Small intestine (tissue), 7 donors: ENCODE measurements at regions not wholly inside any gene's neighbourhood (a gene's known extent, or its start where the extent isn't known, plus 50 kb on each side); places are given as distances from the start of the nearest gene placed in this dataset.

Experiments
- DNase-seq, 2 donors: peaks; one replicate each; pipeline versions ENCODE4 v3.0.0 to v3.0.0-alpha.2; 2013
- FAIRE-seq: peaks from 2 replicates; lab custom pipeline; 2012; peaks lifted over from hg19 to GRCh38; lab: Jason Lieb, UNC
- H3K27ac ChIP-seq, 3 donors: one replicate each; pipeline ENCODE4 v1.5.1; 2013; ENCODE audit warnings: low read length in 2 of 3, mild to moderate bottlenecking in 2 of 3, control low read depth in 1 of 3, inconsistent platforms in 1 of 3, low read depth in 1 of 3, moderate library complexity in 1 of 3
- H3K27me3 ChIP-seq, 3 donors: one replicate each; pipeline ENCODE4 v1.6.1; 2013; ENCODE audit warnings: low read length in 3 of 3, inconsistent platforms in 1 of 3; ENCODE audit not compliant: control insufficient read depth in 3 of 3, insufficient read depth in 3 of 3
- H3K36me3 ChIP-seq, 3 donors: one replicate each; pipeline ENCODE4 v1.6.1; 2013; ENCODE audit warnings: low read length in 3 of 3, inconsistent platforms in 1 of 3, low read depth in 1 of 3, mild to moderate bottlenecking in 1 of 3, moderate library complexity in 1 of 3; ENCODE audit not compliant: control insufficient read depth in 3 of 3, insufficient read depth in 2 of 3
- H3K4me1 ChIP-seq, 3 donors: one replicate each; pipeline ENCODE4 v1.6.1; 2013; ENCODE audit warnings: low read length in 2 of 3, inconsistent platforms in 1 of 3, low read depth in 1 of 3, mild to moderate bottlenecking in 1 of 3, moderate library complexity in 1 of 3; ENCODE audit not compliant: control insufficient read depth in 3 of 3, insufficient read depth in 2 of 3
- H3K4me3 ChIP-seq, 3 donors: one replicate each; pipeline ENCODE4 v1.5.1; 2013; ENCODE audit warnings: low read length in 3 of 3, control low read depth in 1 of 3, inconsistent platforms in 1 of 3, low read depth in 1 of 3, mild to moderate bottlenecking in 1 of 3, moderate library complexity in 1 of 3
- H3K9me3 ChIP-seq, 2 donors: one replicate each; pipeline ENCODE4 v1.6.1; 2013; ENCODE audit warnings: low read depth in 1 of 2, low read length in 1 of 2; ENCODE audit not compliant: control insufficient read depth in 2 of 2, insufficient read depth in 1 of 2
- WGBS, 3 donors: extraction: QIAGEN DNeasy Blood & Tissue Kit; methylation state at CpG; one replicate each; pipeline ENCODE4 v1.1.7; 2013; 5-methylcytosine and 5-hydroxymethylcytosine counted together
- donor health status: healthy with polysubstance abuse.
- donor health status: control.
- donor health status: control.
- donor health status: Bipolar disorder and iron deficiency.
- donor health status: healthy.

DNA sequence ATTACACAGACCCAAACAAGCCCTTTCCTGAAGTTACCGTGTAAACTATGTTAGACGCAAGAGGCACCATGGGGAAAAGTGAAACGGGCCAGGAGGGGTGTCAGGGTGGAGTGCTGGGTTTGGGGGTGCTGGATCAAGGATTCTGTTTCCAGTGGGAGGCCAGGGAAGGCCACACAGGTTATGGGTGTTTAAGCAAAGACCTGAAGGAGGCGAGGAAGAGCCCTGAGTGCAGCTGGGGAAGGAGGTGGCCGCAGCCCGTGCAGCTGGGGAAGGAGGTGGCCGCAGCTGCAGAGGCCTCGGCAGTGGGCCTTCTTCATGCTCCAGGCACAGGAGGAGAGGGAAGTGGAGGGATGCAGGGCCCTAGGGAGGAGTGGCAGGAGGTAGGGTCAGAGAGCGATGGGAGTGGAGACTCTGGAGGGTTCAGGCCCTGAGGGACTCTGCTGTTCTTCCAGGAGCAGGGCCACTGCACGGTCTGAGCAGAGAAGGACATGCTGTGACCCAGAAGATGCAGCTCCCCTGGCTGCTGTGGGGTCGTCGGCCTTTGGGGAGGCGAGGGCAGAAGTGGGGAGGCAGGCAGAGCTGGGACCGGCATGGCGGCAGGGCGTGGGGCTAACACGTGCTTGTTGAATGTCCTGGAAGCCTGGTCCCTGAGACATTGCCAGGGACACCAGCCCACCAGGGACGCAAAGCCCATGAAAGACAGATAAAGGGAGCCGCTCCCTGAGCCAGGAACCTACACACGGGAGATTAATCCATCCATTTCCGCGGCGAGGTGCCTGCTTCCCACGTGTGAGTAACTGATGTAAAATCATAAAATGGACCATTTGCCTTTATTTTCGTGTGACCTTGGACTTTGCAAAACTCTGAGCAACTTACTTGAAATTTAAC is 1049.1 kb downstream of the BRD1 start:
- no peaks in the 10 kb centered on the region for H3K27me3 ChIP-seq
- no peak overlapping the region for H3K27ac ChIP-seq
- FAIRE-seq (no peak), DNase-seq (no peak)
- peaks cover 0 to 3% (median 0%) of the 10 kb centered on the region in 3 donors for H3K4me1 ChIP-seq
- H3K36me3 ChIP-seq = no peaks in the 10 kb centered on the region
- H3K4me3 ChIP-seq = no peak overlapping the region
- H3K9me3 ChIP-seq = peaks cover 2% of the 10 kb centered on the region in 2 donors
- 79 to 89% (median 84%) methylated on average over 25 of the region's 25 CpGs for WGBS, 3 donors

DNA sequence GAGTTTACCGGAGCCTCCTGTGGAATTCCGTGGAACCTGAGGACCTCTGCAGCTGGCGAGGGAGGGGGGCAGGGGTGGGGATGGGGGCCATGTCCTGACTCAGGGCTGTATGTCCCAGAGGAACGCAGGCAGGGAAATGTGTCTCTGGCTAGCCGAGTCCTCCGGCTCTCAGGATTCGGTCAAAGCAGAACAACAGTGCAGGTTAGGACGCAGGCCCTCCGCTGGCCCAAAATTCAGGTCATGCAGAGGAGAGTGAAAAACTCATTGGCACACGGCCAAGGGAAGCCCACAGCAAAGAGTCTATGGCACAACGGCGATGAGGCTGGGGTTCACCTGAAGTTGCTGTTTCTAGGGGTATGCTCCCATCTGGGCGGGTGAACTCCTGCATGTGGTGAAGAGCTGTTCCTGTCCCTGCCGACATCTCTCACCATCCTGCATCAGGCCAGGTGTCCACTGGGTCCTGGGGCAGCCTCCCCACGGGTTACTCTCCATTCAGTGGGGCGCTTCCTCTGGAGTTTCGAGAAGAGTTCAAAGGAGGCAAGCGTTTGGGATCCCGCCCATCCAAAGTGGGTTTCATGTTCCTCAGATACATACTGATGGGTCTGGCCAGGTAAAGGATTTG is 1055.3 kb downstream of the BRD1 start:
- H3K36me3 ChIP-seq = no peaks in the 10 kb centered on the region
- 78 to 82% (median 80%) methylated on average over 19 of the region's 19 CpGs for WGBS, 3 donors
- no peak overlapping the region for H3K27ac ChIP-seq
- no peak overlapping the region for H3K4me3 ChIP-seq
- no peaks in the 10 kb centered on the region for H3K27me3 ChIP-seq
- DNase-seq (no peak), FAIRE-seq (no peak)
- H3K4me1 ChIP-seq = no peaks in the 10 kb centered on the region
- peaks cover 2 to 4% of the 10 kb centered on the region in 2 donors for H3K9me3 ChIP-seq

DNA sequence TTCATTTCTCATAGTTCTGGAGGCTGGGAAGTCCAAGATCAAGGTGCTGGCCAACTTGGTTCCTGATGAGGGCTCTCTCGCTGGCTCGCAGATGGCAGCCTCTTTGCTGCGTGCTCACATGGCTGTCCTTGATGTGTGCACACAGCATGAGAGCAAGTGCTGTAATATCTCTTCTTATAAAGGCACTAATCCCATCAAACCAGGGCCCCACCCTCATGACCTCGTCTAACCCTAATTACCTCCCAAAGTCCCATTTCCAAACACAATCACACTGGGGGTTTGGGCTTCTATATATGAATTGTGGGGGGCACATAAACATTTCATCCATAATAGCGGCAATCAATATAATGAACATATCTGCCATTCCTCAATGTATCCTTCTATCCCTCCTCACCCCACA is 1062.1 kb downstream of the BRD1 start:
- 89 to 92% (median 91%) methylated on average over 5 of the region's 5 CpGs for WGBS, 3 donors
- DNase-seq (no peak), FAIRE-seq (no peak)
- no peak overlapping the region for H3K27ac ChIP-seq
- no peaks in the 10 kb centered on the region for H3K36me3 ChIP-seq
- no peak overlapping the region for H3K4me3 ChIP-seq
- no peaks in the 10 kb centered on the region for H3K27me3 ChIP-seq
- no peaks in the 10 kb centered on the region for H3K4me1 ChIP-seq
- peaks cover 0 to 4% of the 10 kb centered on the region in 2 donors for H3K9me3 ChIP-seq

DNA sequence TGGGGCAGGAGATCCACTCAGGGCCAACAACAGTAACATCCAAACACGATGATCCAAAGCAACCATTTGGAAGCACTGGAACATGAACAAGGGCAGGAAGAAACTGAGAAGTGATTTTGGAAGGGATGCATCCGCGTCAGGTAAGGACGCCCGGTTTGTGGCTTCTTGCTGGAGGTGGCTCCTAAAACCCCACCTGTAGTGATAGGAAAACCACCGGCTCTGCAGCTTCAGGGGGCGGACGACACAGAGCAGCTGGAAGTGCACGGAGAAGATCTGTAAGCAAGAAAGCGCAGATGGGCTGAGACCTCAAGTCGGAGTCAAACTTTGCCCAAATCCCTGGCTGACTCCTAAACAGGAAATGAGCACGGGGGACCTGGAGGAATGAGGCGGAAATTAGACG is 1066.1 kb downstream of the BRD1 start:
- no peak for DNase-seq
- H3K36me3 ChIP-seq = no peaks in the 10 kb centered on the region
- no peak overlapping the region for H3K27ac ChIP-seq
- no peak overlapping the region for H3K4me3 ChIP-seq
- FAIRE-seq = no peak
- H3K27me3 ChIP-seq = no peaks in the 10 kb centered on the region
- WGBS, 3 donors = 85 to 91% (median 87%) methylated on average over 14 of the region's 14 CpGs
- no peaks in the 10 kb centered on the region for H3K9me3 ChIP-seq
- no peaks in the 10 kb centered on the region for H3K4me1 ChIP-seq

DNA sequence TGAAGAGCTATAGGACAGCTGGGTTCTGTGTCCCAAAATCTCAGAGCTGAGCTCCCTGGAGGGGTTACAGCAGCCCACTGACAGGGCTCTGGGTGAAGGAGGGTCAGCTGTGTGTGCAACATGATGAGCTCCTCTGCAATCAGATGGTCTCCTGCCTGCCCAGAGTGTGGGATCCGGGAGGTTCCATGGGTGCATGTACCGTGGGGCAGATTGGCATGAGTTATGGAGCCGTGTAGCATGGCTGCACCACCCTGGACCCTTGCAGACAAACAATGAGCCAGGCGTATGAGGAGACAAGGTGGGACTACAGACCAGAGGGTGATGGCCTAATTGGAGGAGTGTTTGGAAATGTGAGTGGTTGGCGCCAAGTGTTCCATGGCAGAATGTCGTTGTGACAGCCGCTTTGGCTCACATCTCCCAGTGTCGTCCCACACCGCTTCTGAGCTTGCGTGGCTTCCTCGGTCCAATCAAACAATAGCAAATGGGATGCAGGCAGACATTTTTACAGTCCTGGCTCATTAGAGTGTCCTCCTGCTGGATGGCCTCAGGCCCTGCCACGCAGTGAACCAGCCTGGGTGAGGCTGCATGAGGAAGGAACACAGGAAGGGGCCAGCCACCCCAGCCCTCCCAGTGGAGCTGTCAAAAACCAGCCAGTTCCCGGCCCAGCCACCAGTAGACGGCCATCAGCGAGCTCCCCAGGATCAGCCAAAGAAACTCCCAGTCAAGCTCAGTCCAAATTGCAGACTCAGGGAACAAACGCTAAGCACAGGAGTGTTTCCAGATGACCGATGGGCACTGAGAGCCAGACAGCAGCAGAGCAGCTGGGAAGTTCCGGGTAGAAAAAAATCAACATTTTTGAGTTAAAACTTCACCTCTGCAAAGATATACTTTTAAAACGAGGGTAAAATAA is 1066.9 kb downstream of the BRD1 start:
- Histone ChIP-seq H3K4me3 (no peak overlapping the region), H3K9me3 (no peaks in the 10 kb centered on the region), H3K27me3 (no peaks in the 10 kb centered on the region), H3K4me1 (no peaks in the 10 kb centered on the region), H3K36me3 (no peaks in the 10 kb centered on the region), H3K27ac (no peak overlapping the region)
- FAIRE-seq = no peak
- DNase-seq = no peak
- WGBS, 3 donors = 82 to 86% (median 83%) methylated on average over 19 of the region's 19 CpGs

DNA sequence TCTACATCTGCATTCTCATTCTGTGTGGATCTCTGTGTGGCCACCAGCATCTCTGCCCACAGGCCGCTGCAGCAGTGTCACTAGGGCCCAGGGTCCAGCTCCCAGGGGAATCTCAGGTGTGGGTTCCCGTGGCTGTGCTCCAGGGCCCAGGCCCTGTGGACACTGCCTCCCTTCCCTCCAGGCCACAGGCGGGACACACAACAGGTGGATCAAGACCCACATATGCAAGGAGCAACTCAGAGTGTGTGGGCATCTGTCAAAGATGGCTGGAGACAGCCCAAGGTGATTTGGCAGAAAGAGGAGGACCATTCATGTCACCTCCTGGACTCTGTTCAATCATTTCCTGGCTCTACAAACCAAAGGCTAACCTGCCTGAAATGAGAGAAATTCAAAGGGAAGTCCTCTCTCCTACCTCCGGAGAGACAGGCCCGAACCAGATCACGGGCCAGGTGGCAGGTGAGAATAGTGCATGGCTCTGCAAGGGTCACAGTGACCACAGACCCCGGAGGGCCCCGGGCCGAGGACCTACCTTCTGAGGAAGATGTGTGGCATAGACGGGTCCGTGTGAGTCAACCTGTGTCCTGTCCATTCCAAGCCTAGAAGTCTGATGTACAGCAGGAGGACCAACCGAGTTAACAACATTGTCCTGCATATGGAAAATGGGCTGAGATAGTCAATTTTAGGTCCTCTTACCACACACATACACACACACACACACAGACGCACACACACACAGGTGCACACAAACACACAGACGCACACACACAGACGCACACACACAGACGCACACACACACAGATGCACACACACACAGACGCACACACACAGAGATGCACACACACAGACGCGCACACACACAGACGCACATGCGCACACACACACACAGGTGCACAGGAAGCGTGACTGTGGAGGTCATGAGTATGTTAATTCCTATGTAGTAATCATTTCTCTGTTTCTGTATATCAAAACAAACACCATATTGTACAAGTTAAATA is 1068.5 kb downstream of the BRD1 start:
- 84 to 92% (median 85%) methylated on average over 22 of the region's 22 CpGs for WGBS, 3 donors
- Histone ChIP-seq H3K9me3 (no peaks in the 10 kb centered on the region), H3K27ac (no peak overlapping the region), H3K36me3 (no peaks in the 10 kb centered on the region), H3K4me3 (no peak overlapping the region), H3K27me3 (no peaks in the 10 kb centered on the region), H3K4me1 (no peaks in the 10 kb centered on the region)
- DNase-seq (no peak), FAIRE-seq (no peak)

DNA sequence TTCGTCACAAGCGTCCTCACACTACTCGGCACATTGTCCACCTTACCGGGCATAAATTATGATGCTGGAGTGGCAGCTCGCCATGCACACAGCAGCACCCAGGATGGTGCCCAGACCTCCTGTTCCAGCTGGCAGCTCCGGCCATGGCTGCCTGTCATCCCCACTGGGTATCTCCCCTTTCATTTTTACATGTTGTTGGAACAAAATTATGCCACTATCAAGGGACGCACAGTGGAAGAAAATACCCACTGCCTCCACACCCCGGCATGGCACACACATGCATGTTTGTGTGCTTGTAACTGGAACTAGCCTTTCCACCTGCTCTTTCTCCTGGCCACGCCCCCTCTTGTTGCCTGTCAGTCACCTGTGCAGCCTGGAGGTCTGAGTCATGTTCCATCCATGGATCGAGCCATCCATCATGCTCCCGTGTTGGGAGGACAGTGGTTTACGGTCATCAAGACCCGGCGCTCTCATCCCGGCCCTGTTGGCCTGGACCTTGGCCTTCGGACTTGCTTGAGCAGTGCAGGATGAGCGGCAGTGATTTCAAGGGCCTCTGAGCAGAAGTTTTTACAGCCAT is 1069.6 kb downstream of the BRD1 start:
- no peaks in the 10 kb centered on the region for H3K36me3 ChIP-seq
- H3K27ac ChIP-seq = no peak overlapping the region
- no peaks in the 10 kb centered on the region for H3K27me3 ChIP-seq
- DNase-seq (peak; percentile 2 to 33), FAIRE-seq (no peak)
- no peak overlapping the region for H3K4me3 ChIP-seq
- no peaks in the 10 kb centered on the region for H3K4me1 ChIP-seq
- no peaks in the 10 kb centered on the region for H3K9me3 ChIP-seq
- 42 to 76% (median 56%) methylated on average over 17 of the region's 17 CpGs for WGBS, 3 donors
